Astrocyte (in vitro differentiated cells and primary cell): ENCODE measurements at regions not wholly inside any gene's neighbourhood (a gene's known extent, or its start where the extent isn't known, plus 50 kb on each side); places are given as distances from the start of the nearest gene placed in this dataset.
A peak's percentile ranks its signal among the peaks of the same experiment; 100 is the strongest.

ENCODE experiments used
- DNase-seq: peaks from one replicate; pipeline ENCODE4 v3.0.0-alpha.2; 2010; ENCODE audit warnings: low read depth
- FAIRE-seq: peaks from 2 replicates; lab custom pipeline; 2011; peaks lifted over from hg19 to GRCh38; lab: Jason Lieb, UNC
- H2AFZ ChIP-seq: 2 replicates; pipeline ENCODE4 v1.6.0; 2012; ENCODE audit warnings: low read depth, low read length, inconsistent platforms
- H3K27ac ChIP-seq: 2 replicates; pipeline ENCODE4 v1.5.1; 2011; ENCODE audit warnings: low read depth, low read length, inconsistent platforms
- H3K27me3 ChIP-seq: 2 replicates; pipeline ENCODE4 v1.6.0; 2011; ENCODE audit warnings: low read length, inconsistent platforms; ENCODE audit not compliant: insufficient read depth
- H3K36me3 ChIP-seq: 2 replicates; pipeline ENCODE4 v1.5.1; 2011; ENCODE audit warnings: low read length, inconsistent platforms; ENCODE audit not compliant: insufficient read depth
- H3K4me1 ChIP-seq: 2 replicates; pipeline ENCODE4 v1.5.1; 2011; ENCODE audit warnings: low read length, inconsistent platforms; ENCODE audit not compliant: insufficient read depth
- H3K4me2 ChIP-seq: 2 replicates; pipeline ENCODE4 v1.6.0; 2012; ENCODE audit warnings: low read length, inconsistent platforms
- H3K4me3 ChIP-seq: 2 replicates; pipeline ENCODE4 v1.5.1; 2011; ENCODE audit warnings: low read depth, mild to moderate bottlenecking, low read length, inconsistent platforms; ENCODE audit not compliant: insufficient read depth
- H3K79me2 ChIP-seq: 2 replicates; pipeline ENCODE4 v1.6.0; 2012; ENCODE audit warnings: mild to moderate bottlenecking, low read length, inconsistent platforms; ENCODE audit not compliant: insufficient read depth
- H3K9ac ChIP-seq: 2 replicates; pipeline ENCODE4 v1.6.0; 2012; ENCODE audit warnings: mild to moderate bottlenecking, low read length, inconsistent platforms
- H3K9me3 ChIP-seq: 2 replicates; pipeline ENCODE4 v1.5.1; 2012; ENCODE audit warnings: low read depth, mild to moderate bottlenecking, low read length, inconsistent platforms; ENCODE audit not compliant: insufficient read depth
- H4K20me1 ChIP-seq: 2 replicates; pipeline ENCODE4 v1.6.0; 2012; ENCODE audit warnings: low read length, inconsistent platforms; ENCODE audit not compliant: insufficient read depth
- H3K27ac Mint-ChIP-seq: one replicate; pipeline ENCODE4 v1.8.0; 2021; ENCODE audit warnings: mild to moderate bottlenecking, mixed read lengths; ENCODE audit not compliant: unreplicated experiment
- H3K27me3 Mint-ChIP-seq: one replicate; pipeline ENCODE4 v1.8.0; 2021; ENCODE audit warnings: low read depth, mixed read lengths; ENCODE audit not compliant: unreplicated experiment
- H3K36me3 Mint-ChIP-seq: one replicate; pipeline ENCODE4 v1.8.0; 2021; ENCODE audit warnings: low read depth, mixed read lengths; ENCODE audit not compliant: unreplicated experiment
- H3K4me1 Mint-ChIP-seq: one replicate; pipeline ENCODE4 v1.8.0; 2021; ENCODE audit warnings: low read depth, mixed read lengths; ENCODE audit not compliant: unreplicated experiment
- H3K4me3 Mint-ChIP-seq: one replicate; pipeline ENCODE4 v1.8.0; 2021; ENCODE audit warnings: mild to moderate bottlenecking, moderate library complexity, mixed read lengths; ENCODE audit not compliant: unreplicated experiment
- H3K9me3 Mint-ChIP-seq: one replicate; pipeline ENCODE4 v1.8.0; 2021; ENCODE audit warnings: mild to moderate bottlenecking, mixed read lengths; ENCODE audit not compliant: unreplicated experiment
- CTCF ChIP-seq: IDR thresholded peaks from 2 replicates; pipeline ENCODE4 v1.5.1; 2011; ENCODE audit warnings: low read depth, mild to moderate bottlenecking, inconsistent platforms, low read length, moderate library complexity; ENCODE audit not compliant: insufficient read depth
- EZH2 ChIP-seq: IDR thresholded peaks from 2 replicates; pipeline ENCODE4 v1.6.1; 2012; ENCODE audit warnings: mild to moderate bottlenecking, low read length, inconsistent platforms; ENCODE audit not compliant: insufficient read depth

GRCh38 chr6:6851059-6851948 lies 256.5 kb upstream of the RREB1 start:
- Histone ChIP-seq H3K4me1 (peaks cover 4% of the 10 kb centered on the region), H2AFZ (peak overlapping the region; percentile 54), H3K4me3 (no peak overlapping the region), H3K9ac (no peak overlapping the region), H3K4me2 (peak overlapping the region; percentile 59), H3K79me2 (no peaks in the 10 kb centered on the region), H3K9me3 (no peaks in the 10 kb centered on the region), H3K36me3 (no peaks in the 10 kb centered on the region), H3K27ac (peak overlapping the region; percentile 4), H4K20me1 (no peaks in the 10 kb centered on the region), H3K27me3 (no peaks in the 10 kb centered on the region)
- peaks cover 14% of the 10 kb centered on the region for H3K27me3 Mint-ChIP-seq
- DNase-seq (peak; percentile 90), FAIRE-seq (peak; percentile 74)
- TF ChIP-seq CTCF (no peak), EZH2 (no peak)
- peak overlapping the region; percentile 77 for H3K27ac Mint-ChIP-seq
- H3K4me1 Mint-ChIP-seq = peaks cover 2% of the 10 kb centered on the region
- H3K36me3 Mint-ChIP-seq = no peaks in the 10 kb centered on the region
- H3K4me3 Mint-ChIP-seq = no peak overlapping the region
- peaks cover 6% of the 10 kb centered on the region for H3K9me3 Mint-ChIP-seq

- no peak overlapping the region for H3K4me3 Mint-ChIP-seq
- H3K36me3 Mint-ChIP-seq = no peaks in the 10 kb centered on the region
- H3K9me3 ChIP-seq = no peaks in the 10 kb centered on the region
- no peaks in the 10 kb centered on the region for H3K27me3 ChIP-seq
- TF ChIP-seq EZH2 (no peak), CTCF (no peak)
- H3K4me1 ChIP-seq = peaks cover 10% of the 10 kb centered on the region
- H3K27me3 Mint-ChIP-seq = peaks cover 14% of the 10 kb centered on the region
- H3K4me1 Mint-ChIP-seq = peaks cover 6% of the 10 kb centered on the region
- H3K9me3 Mint-ChIP-seq = peaks cover 4% of the 10 kb centered on the region
- no peak overlapping the region for H2AFZ ChIP-seq
- H3K27ac Mint-ChIP-seq = no peak overlapping the region
- H3K4me3 ChIP-seq = no peak overlapping the region
- H3K4me2 ChIP-seq = no peak overlapping the region
- no peak overlapping the region for H3K27ac ChIP-seq
- no peak for DNase-seq
- no peak overlapping the region for H3K9ac ChIP-seq
- H4K20me1 ChIP-seq = no peaks in the 10 kb centered on the region
- H3K79me2 ChIP-seq = no peaks in the 10 kb centered on the region
- FAIRE-seq = no peak
- no peaks in the 10 kb centered on the region for H3K36me3 ChIP-seq
These were observed 255.9 kb upstream of the RREB1 start for GRCh38 chr6:6851949-6852261.
